ENCODE measurements at regions not wholly inside any gene's neighbourhood (a gene's known extent, or its start where the extent isn't known, plus 50 kb on each side); places are given as distances from the start of the nearest gene placed in this dataset.

GRCh38 chrX:69093960-69094871 lies 71.0 kb downstream of the PJA1 start:
- TF ChIP-seq ZFX (IDR thresholded peaks at IDR 0.05; ENCODE audit: borderline replicate concordance) = no peak
- TF ChIP-seq CTCF (IDR thresholded peaks at IDR 0.05) = peak; percentile 69
- no peak overlapping the region for H3K27ac ChIP-seq

- no peak for TF ChIP-seq CTCF (IDR thresholded peaks at IDR 0.05)
- H3K27ac ChIP-seq = no peak overlapping the region
Measured at GRCh38 chrX:69090022-69090421, 75.2 kb downstream of the PJA1 start.

GRCh38 chrX:69089203-69089602 lies 76.0 kb downstream of the PJA1 start:
- TF ChIP-seq ZFX (IDR thresholded peaks at IDR 0.05; ENCODE audit: borderline replicate concordance) = no peak
- TF ChIP-seq CTCF (IDR thresholded peaks at IDR 0.05) = no peak
- no peak overlapping the region for H3K27ac ChIP-seq

- no peak overlapping the region for H3K27ac ChIP-seq
- TF ChIP-seq ZFX (IDR thresholded peaks at IDR 0.05; ENCODE audit: borderline replicate concordance) (no peak), CTCF (IDR thresholded peaks at IDR 0.05) (no peak)
Measured at GRCh38 chrX:69088171-69088938, 76.9 kb downstream of the PJA1 start.

GRCh38 chrX:69085826-69086225 lies 79.4 kb downstream of the PJA1 start:
- H3K27ac ChIP-seq = no peak overlapping the region

GRCh38 chrX:69085151-69085550 lies 80.1 kb downstream of the PJA1 start:
- TF ChIP-seq ZFX (IDR thresholded peaks at IDR 0.05; ENCODE audit: borderline replicate concordance) (no peak), CTCF (IDR thresholded peaks at IDR 0.05) (no peak)
- H3K27ac ChIP-seq = no peak overlapping the region

More at GRCh38 chrX:69085826-69086225, 79.4 kb downstream of the PJA1 start:
- TF ChIP-seq ZFX (IDR thresholded peaks at IDR 0.05; ENCODE audit: borderline replicate concordance) = no peak
- TF ChIP-seq CTCF (IDR thresholded peaks at IDR 0.05) = no peak

GRCh38 chrX:69083801-69084200 lies 81.5 kb downstream of the PJA1 start:
- no peak for TF ChIP-seq CTCF (IDR thresholded peaks at IDR 0.05)
- no peak for TF ChIP-seq ZFX (IDR thresholded peaks at IDR 0.05; ENCODE audit: borderline replicate concordance)
- H3K27ac ChIP-seq = no peak overlapping the region
